ENCODE measurements at regions not wholly inside any gene's neighbourhood (a gene's known extent, or its start where the extent isn't known, plus 50 kb on each side); places are given as distances from the start of the nearest gene placed in this dataset.

DNA sequence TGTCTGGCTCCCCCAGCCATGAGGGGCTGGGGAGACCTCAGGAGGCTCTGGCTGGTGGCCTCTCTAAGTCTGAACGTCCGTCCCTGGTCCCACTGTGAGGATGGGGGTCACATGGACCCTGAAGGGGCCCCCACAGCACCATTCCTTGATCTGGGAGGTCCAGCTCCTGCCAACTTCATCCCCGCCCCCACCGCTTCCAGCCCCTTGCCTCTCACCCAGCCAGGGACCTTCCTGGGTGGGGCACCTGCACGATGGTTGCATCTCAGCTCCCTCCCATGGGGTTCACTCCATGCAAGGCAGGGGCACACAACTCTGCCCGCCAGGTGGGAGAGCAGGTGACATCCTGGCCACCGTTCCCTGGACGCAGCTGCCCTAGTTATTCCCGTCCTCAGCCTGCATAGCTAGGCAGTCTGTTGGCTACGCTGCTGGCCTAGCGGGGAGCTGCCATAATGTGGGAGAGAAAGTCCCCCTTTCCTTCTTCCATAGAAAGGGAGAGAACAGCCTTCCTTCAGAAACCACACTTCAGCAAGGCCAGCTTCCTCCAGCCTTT, 217.9 kb upstream of the RPL38 start:
- no peaks in the 10 kb centered on the region for H3K9me3 ChIP-seq (ENCODE audit: control insufficient read depth, low read length)
- no peak overlapping the region for H3K4me3 ChIP-seq (ENCODE audit: low read length)
- H3K27me3 ChIP-seq (ENCODE audit: control insufficient read depth, insufficient read depth, low read length): peaks cover 2% of the 10 kb centered on the region
- H3K9ac ChIP-seq (ENCODE audit: low read length): no peak overlapping the region
- no peaks in the 10 kb centered on the region for H3K4me1 ChIP-seq (ENCODE audit: control insufficient read depth, insufficient read depth, low read length)
- no peaks in the 10 kb centered on the region for H3K36me3 ChIP-seq (ENCODE audit: control insufficient read depth, insufficient read depth, low read length)

DNA sequence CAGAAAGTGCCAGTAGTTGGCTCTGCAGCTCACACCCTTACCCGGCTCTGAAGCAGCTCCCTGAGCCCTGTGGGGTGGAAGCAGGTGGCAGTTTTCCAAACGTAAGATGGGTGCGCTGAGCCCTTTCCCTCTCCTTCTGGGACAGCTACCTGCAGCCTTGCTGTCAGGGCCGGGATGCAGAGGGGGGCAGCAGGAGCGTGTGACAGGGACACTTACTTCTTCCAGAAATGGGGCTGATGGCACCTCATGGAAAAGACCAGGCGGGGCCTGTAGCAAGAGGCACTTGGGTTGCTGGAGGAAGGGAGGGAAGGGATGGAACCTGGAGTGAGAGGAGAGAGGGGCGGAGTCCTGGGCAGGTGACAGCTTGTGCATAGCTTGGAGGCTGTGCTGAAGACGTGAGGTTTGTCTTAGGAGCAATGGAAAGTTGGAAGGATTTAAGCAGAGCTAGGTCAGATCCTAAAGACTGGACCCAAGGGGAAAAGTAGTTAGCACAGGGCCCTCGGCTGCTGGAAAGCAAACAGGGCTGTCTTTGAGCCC, 216.8 kb upstream of the RPL38 start:
- H3K27me3 ChIP-seq (ENCODE audit: control insufficient read depth, insufficient read depth, low read length): peaks cover 6% of the 10 kb centered on the region
- H3K4me1 ChIP-seq (ENCODE audit: control insufficient read depth, insufficient read depth, low read length): peaks cover 8% of the 10 kb centered on the region
- no peak overlapping the region for H3K4me3 ChIP-seq (ENCODE audit: low read length)
- no peaks in the 10 kb centered on the region for H3K36me3 ChIP-seq (ENCODE audit: control insufficient read depth, insufficient read depth, low read length)
- H3K9ac ChIP-seq (ENCODE audit: low read length): no peak overlapping the region
- H3K9me3 ChIP-seq (ENCODE audit: control insufficient read depth, low read length): no peaks in the 10 kb centered on the region

DNA sequence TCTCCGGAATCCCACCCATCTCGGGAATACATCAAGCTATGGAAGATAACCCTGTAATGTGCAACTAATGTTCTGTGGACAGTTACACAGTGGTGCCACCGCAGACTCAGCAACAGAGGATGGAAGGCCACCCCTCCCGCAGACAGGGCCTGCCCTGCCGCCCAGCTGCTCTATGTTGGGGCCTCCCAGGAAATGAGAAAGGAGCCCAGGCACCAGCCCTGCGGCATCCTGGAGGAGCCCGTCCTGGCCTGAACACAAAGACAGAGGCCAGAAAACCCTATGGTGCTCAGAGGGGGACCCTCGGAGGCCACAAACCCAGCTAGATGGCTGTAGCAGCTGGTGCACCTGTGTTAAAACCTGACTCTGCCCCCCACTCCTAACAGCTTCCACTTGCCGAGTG, 216.1 kb upstream of the RPL38 start:
- Histone ChIP-seq H3K36me3 (ENCODE audit: control insufficient read depth, insufficient read depth, low read length) (no peaks in the 10 kb centered on the region), H3K4me3 (ENCODE audit: low read length) (no peak overlapping the region), H3K9ac (ENCODE audit: low read length) (no peak overlapping the region), H3K27me3 (ENCODE audit: control insufficient read depth, insufficient read depth, low read length) (peaks cover 6% of the 10 kb centered on the region), H3K4me1 (ENCODE audit: control insufficient read depth, insufficient read depth, low read length) (peaks cover 8% of the 10 kb centered on the region), H3K9me3 (ENCODE audit: control insufficient read depth, low read length) (no peaks in the 10 kb centered on the region)

DNA sequence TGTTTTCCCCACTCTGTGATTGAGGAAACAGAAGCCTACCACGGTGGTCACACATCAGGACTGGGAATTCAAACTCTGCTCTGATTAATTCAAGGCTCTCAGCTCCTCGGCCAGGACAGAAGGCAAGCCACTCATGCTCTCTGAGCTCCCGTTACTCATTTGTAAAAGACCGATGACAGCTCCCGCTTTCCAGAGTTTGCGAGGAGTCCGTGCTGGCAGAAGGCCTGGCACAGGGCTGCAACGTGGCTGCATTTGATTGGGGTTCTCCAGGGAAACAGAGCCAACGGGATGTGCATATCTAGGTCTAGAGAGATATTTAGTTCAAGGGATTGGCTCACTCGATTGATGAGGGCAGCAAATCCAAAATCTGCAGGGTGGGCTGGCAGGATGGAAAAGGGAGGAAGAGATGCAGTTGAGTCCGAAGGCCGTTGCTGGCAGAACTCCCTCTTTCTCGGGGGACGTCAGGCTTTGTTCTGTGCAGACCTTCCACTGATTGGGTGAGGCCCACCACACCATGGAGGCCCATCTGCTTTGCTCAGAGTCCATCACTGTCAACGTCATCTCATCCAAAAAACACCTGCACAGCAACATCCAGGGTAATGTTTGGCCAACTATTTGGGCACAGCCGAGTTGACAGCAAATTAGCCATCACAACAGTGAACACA, 215.5 kb upstream of the RPL38 start:
- H3K9me3 ChIP-seq (ENCODE audit: control insufficient read depth, low read length): no peaks in the 10 kb centered on the region
- H3K4me3 ChIP-seq (ENCODE audit: low read length): no peak overlapping the region
- H3K4me1 ChIP-seq (ENCODE audit: control insufficient read depth, insufficient read depth, low read length): peaks cover 8% of the 10 kb centered on the region
- H3K27me3 ChIP-seq (ENCODE audit: control insufficient read depth, insufficient read depth, low read length): peaks cover 6% of the 10 kb centered on the region
- no peaks in the 10 kb centered on the region for H3K36me3 ChIP-seq (ENCODE audit: control insufficient read depth, insufficient read depth, low read length)
- H3K9ac ChIP-seq (ENCODE audit: low read length): no peak overlapping the region

DNA sequence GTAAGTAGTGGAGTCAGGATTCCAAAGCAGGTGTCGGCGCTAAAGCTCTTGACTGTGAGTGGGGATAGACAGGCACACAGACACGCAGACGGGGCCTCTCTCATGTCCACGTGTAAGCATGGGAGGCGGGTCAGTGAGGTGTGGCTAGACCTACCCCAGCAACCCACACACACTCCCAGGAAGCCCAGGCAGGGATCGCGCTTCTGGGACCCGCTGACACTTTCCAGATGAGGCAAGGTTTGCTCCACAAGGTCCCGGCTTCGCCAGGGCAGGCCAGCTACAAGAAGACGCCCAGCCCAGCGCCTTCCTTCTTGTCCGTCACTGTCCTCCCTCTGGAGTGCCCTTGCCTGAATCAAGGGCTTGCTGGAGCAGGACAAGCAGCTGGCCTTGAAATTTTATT, 213.8 kb upstream of the RPL38 start:
- no peak overlapping the region for H3K9ac ChIP-seq (ENCODE audit: low read length)
- H3K4me1 ChIP-seq (ENCODE audit: control insufficient read depth, insufficient read depth, low read length): peaks cover 8% of the 10 kb centered on the region
- no peak overlapping the region for H3K4me3 ChIP-seq (ENCODE audit: low read length)
- no peaks in the 10 kb centered on the region for H3K36me3 ChIP-seq (ENCODE audit: control insufficient read depth, insufficient read depth, low read length)
- H3K27me3 ChIP-seq (ENCODE audit: control insufficient read depth, insufficient read depth, low read length): peaks cover 10% of the 10 kb centered on the region
- no peaks in the 10 kb centered on the region for H3K9me3 ChIP-seq (ENCODE audit: control insufficient read depth, low read length)

DNA sequence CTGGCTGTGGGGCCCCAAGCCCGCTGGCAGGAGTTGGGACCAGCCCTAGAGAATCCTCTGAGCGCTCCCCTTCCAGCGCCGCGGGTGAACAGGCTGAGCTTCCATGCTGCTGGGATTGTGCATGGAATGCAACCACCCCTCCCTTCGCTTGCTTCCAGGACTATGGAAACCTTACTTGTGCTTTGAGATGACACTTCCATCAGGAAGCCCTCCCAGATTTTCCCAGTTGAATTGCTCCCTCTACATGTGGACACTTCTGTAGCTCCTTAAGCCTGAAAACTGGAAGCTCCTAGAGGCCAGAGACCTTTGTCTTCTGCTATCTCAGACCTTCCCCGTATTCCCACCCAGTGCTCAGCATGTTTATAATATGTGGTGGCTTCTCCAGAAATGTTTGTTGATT, 213.2 kb upstream of the RPL38 start:
- Histone ChIP-seq H3K27me3 (ENCODE audit: control insufficient read depth, insufficient read depth, low read length) (peaks cover 10% of the 10 kb centered on the region), H3K4me3 (ENCODE audit: low read length) (no peak overlapping the region), H3K9me3 (ENCODE audit: control insufficient read depth, low read length) (no peaks in the 10 kb centered on the region), H3K9ac (ENCODE audit: low read length) (no peak overlapping the region), H3K36me3 (ENCODE audit: control insufficient read depth, insufficient read depth, low read length) (no peaks in the 10 kb centered on the region), H3K4me1 (ENCODE audit: control insufficient read depth, insufficient read depth, low read length) (peaks cover 8% of the 10 kb centered on the region)

DNA sequence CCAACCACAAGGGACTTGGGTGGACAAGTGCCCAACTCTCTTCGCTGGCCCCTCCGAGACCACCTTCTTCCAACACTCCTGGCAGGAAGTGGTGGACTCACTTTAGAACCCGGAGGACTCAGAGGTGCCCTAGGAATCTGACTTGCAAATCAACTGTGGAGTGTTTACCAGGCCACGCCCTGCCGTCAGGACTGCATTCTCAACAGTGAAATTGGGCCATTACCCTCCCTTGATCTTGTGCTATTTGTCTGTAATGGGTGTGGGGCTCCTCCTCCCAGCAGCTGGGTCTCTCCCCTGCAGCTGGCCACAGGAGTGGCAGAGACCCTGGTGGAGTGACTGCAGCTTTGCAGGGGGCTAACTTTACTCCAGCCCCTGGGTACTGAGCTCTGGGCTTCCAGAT, 212.2 kb upstream of the RPL38 start:
- Histone ChIP-seq H3K27me3 (ENCODE audit: control insufficient read depth, insufficient read depth, low read length) (peaks cover 10% of the 10 kb centered on the region), H3K36me3 (ENCODE audit: control insufficient read depth, insufficient read depth, low read length) (no peaks in the 10 kb centered on the region), H3K9ac (ENCODE audit: low read length) (no peak overlapping the region), H3K9me3 (ENCODE audit: control insufficient read depth, low read length) (no peaks in the 10 kb centered on the region), H3K4me1 (ENCODE audit: control insufficient read depth, insufficient read depth, low read length) (peaks cover 8% of the 10 kb centered on the region), H3K4me3 (ENCODE audit: low read length) (no peak overlapping the region)

DNA sequence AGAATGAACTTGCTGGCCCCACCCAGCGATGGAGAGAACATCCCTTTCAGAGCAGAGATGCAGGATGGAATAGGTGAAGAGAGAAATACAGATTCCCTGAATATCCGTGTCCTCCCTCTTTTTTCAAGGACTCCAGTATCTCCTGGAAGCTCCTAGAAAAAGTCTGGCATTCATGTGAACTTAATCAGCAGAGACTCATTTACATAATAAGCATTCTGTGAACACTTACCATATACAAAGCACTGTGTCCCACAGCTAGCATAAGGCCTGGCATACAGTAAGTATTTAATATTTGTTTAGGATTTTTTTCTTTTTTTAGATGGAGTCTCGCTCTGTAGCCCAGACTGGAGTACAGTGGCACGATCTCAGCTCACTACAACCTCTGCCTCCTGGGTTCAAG, 208.5 kb upstream of the RPL38 start:
- H3K4me1 ChIP-seq (ENCODE audit: control insufficient read depth, insufficient read depth, low read length): peaks cover 8% of the 10 kb centered on the region
- no peak overlapping the region for H3K9ac ChIP-seq (ENCODE audit: low read length)
- no peak overlapping the region for H3K4me3 ChIP-seq (ENCODE audit: low read length)
- no peaks in the 10 kb centered on the region for H3K36me3 ChIP-seq (ENCODE audit: control insufficient read depth, insufficient read depth, low read length)
- peaks cover 8% of the 10 kb centered on the region for H3K27me3 ChIP-seq (ENCODE audit: control insufficient read depth, insufficient read depth, low read length)
- no peaks in the 10 kb centered on the region for H3K9me3 ChIP-seq (ENCODE audit: control insufficient read depth, low read length)

DNA sequence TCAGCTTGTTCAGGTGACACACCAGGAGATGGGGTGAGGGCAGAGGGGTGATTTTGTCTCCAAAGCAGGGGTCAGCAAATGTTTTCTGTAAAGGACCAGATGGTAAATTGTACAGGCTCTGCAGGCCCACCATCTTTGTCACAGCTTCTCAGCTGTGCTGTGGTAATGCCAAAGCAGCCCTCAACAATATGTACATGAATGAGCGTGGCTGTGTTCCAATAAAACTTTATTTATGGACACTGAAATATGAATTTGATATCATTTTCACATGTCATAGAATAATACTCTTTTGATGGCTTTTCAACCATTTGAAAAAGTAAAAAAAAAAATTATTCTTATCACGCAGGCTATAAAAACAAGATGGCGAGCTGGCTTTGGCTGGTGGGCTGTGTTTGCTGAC, 206.4 kb upstream of the RPL38 start:
- no peaks in the 10 kb centered on the region for H3K36me3 ChIP-seq (ENCODE audit: control insufficient read depth, insufficient read depth, low read length)
- H3K9ac ChIP-seq (ENCODE audit: low read length): no peak overlapping the region
- H3K9me3 ChIP-seq (ENCODE audit: control insufficient read depth, low read length): no peaks in the 10 kb centered on the region
- no peaks in the 10 kb centered on the region for H3K4me1 ChIP-seq (ENCODE audit: control insufficient read depth, insufficient read depth, low read length)
- peaks cover 4% of the 10 kb centered on the region for H3K27me3 ChIP-seq (ENCODE audit: control insufficient read depth, insufficient read depth, low read length)
- H3K4me3 ChIP-seq (ENCODE audit: low read length): no peak overlapping the region

DNA sequence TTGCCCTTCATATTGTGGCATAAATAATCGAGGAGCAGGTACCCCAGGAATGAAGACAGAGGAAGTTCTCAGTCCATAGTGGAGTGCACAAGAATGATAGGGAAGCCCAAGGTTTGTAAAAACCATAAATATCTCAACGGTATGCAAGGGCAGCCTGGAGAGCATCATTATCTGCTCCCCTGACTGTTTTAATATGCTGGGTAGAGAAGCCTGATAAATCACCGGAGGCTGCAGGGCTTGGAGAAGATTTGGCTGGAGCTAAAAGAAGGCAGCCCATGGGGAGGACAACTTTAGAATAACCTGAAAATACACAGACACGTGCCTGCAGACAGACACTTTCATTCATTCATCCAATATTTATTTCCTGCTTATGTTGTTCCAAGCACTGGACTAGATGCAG, 205.2 kb upstream of the RPL38 start:
- Histone ChIP-seq H3K9me3 (ENCODE audit: control insufficient read depth, low read length) (no peaks in the 10 kb centered on the region), H3K9ac (ENCODE audit: low read length) (no peak overlapping the region), H3K27me3 (ENCODE audit: control insufficient read depth, insufficient read depth, low read length) (peaks cover 2% of the 10 kb centered on the region), H3K4me1 (ENCODE audit: control insufficient read depth, insufficient read depth, low read length) (no peaks in the 10 kb centered on the region), H3K36me3 (ENCODE audit: control insufficient read depth, insufficient read depth, low read length) (no peaks in the 10 kb centered on the region), H3K4me3 (ENCODE audit: low read length) (no peak overlapping the region)

DNA sequence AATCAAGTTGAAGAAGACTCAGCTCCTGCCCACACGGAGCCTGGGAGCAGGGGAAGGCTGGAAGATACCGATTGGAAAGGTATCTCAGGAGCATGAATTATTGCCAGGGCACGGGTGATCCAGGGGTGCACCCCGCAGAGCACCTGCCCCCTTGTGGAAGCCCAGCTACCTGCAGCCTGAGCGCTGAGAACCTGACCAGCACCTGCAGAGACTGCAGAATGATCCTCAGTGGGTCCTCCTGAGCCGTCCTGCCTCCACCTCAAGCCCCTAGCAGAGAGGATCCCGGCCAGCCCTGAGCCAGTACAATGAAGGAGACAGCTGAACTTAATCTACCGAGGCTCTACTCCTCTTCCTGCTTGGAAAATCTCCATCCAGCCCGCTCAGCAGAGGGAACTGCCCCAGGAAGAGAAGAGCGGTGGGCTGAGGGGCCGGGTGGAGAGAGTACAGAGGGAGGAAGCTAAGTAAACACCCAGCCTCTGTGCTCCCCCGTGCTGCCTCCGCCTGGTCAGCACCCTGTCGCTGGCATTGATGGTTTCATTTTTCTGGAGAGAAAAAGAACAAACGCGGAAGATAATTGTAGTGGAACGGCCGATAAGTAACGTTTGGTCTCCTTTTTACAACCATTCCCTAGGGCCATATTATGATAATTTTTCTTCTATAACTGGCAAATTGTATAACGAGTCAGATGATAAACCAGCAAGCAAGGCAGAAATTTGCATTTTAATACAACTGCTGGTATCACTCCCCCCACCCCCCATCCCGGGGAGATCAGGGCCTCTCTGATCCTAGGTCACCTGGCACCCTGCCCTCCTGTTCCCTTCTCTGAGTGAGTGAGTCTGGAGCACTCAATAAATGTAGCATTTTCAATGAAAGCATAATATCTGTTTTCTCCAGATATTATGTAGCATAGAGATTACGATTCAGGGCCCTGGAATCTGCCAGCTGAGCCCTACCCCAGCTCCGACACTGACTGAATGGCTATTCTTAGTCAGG, 204.5 kb upstream of the RPL38 start:
- Histone ChIP-seq H3K36me3 (ENCODE audit: control insufficient read depth, insufficient read depth, low read length) (no peaks in the 10 kb centered on the region), H3K9ac (ENCODE audit: low read length) (no peak overlapping the region), H3K4me3 (ENCODE audit: low read length) (no peak overlapping the region), H3K27me3 (ENCODE audit: control insufficient read depth, insufficient read depth, low read length) (no peaks in the 10 kb centered on the region), H3K9me3 (ENCODE audit: control insufficient read depth, low read length) (no peaks in the 10 kb centered on the region), H3K4me1 (ENCODE audit: control insufficient read depth, insufficient read depth, low read length) (no peaks in the 10 kb centered on the region)

DNA sequence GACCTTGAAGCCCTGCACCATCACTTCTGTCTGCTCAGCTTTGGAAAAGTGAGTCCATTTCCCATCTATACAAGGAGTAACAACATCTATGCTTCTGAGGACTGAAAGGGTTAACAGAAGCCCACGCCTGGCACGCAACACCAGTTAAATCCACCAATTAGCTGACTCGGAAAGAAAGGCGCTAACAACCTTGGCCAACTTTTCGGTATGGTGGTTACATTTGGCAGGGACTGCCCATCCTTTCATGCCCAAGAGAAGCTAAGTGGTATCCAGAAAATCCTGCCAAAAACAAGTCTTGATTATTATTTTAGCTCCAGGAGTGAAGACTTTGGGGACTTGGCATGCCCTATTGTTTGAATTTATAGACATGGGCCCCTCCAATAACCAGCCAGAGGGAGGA, 202.3 kb upstream of the RPL38 start:
- Histone ChIP-seq H3K36me3 (ENCODE audit: control insufficient read depth, insufficient read depth, low read length) (no peaks in the 10 kb centered on the region), H3K4me1 (ENCODE audit: control insufficient read depth, insufficient read depth, low read length) (no peaks in the 10 kb centered on the region), H3K4me3 (ENCODE audit: low read length) (no peak overlapping the region), H3K9me3 (ENCODE audit: control insufficient read depth, low read length) (no peaks in the 10 kb centered on the region), H3K27me3 (ENCODE audit: control insufficient read depth, insufficient read depth, low read length) (peaks cover 16% of the 10 kb centered on the region), H3K9ac (ENCODE audit: low read length) (no peak overlapping the region)
